Tongue (tissue), 1 donor: ENCODE measurements at regions not wholly inside any gene's neighbourhood (a gene's known extent, or its start where the extent isn't known, plus 50 kb on each side); places are given as distances from the start of the nearest gene placed in this dataset.

Source experiments
- DNase-seq: peaks from one replicate; pipeline ENCODE4 v3.0.0-alpha.2; 2015

DNA sequence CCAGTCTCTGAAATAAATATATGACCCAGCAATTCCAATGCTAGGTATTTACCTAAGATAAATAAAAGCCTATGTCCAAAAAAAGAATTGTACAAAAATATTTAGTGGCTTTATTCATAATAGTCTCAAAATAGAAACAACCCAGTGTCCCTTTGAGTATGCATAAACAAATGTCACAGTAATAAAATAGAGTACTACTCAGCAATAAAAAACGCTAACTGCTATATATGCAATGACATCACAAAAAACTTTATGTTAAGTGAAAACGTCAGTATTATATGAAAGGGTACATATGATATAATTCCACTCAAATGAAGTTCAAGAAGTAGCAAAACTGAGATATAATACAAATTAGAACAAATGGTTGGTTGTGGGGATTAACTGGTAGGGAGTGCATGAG is 286.5 kb upstream of the MAN1A1 start:
- DNase-seq, result no peak

- DNase-seq, result no peak
Observed at GRCh38 chr6:119633461-119633860, 283.9 kb upstream of the MAN1A1 start.

DNA sequence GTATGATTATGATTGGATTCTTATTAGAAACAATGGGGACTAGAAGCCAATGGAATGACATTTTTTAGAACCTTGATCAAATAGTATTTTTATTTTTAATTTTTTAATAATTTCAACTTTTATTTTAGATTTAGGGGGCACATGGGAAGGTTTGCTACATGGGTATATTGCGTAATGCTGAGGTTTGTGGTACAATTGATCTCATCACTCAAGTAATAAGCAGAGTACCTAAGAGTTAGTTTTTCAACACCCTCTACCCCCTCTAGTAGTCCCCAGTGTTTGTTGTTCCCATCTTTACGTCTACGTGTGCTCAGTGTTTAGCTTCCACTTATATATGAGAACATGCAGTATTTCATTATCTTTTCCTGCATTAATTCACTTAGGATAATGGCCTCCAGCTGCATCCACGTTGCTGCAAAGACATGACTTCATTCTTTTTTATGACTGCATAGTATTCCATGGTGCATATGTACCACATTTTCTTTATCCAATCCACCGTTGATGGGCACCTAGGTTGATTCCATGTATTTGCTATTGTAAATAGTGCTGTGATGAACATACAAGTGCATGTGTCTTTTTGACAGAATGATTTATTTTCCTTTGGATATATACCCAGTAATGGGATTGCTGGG is 281.1 kb upstream of the MAN1A1 start:
- DNase-seq, result no peak

GRCh38 chr6:119628691-119629594 is 279.4 kb upstream of the MAN1A1 start:
- DNase-seq, result no peak

GRCh38 chr6:119627908-119628669 is 278.5 kb upstream of the MAN1A1 start:
- DNase-seq, result no peak

GRCh38 chr6:119626884-119627619 is 277.5 kb upstream of the MAN1A1 start:
- DNase-seq, result peak; percentile 3

GRCh38 chr6:119620846-119621555 is 271.4 kb upstream of the MAN1A1 start:
- DNase-seq, result no peak

DNA sequence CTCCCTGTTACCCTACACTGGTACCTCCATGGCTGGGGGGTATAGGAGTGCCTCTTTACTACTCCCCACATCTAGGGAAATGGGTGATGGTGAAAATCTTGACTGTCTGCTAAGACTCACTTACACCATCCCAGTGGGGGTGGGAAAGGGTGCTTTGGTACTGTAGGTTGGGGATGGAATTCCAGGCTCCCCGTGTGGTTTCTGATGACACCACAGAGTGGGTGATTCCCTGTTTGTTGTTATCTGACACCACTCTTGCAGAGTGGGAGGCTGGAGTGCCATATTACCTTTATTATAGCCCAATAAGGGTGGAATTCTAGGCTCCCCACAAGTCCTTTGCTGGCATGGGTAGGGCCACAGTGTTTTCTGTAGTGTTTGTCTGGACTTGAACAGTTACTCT is 264.6 kb upstream of the MAN1A1 start:
- DNase-seq, result no peak

DNA sequence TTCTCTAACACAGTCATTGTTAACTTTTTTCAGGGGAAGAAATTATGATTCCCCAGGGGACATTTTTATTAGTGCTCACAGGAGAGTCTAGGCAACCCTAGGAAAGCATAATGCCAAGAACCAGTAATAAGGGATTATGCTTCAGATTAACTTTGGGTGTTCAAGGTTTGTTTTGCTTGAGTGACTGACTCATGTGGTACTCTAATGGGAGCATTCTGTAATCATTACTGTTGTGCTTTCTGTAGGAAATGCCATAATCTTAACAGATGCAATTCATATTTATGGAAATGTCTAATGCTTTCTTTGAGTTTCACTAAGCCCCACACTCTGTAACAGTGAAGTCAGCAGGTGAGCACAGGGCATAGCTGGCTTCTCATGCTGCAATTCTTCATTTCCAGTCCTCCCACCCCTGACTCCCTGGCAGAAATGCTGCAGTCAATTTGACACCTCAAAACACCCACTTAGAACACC is 263.4 kb upstream of the MAN1A1 start:
- no peak for DNase-seq

- no peak for DNase-seq
Observed at GRCh38 chr6:119612176-119612891, 262.8 kb upstream of the MAN1A1 start.

DNA sequence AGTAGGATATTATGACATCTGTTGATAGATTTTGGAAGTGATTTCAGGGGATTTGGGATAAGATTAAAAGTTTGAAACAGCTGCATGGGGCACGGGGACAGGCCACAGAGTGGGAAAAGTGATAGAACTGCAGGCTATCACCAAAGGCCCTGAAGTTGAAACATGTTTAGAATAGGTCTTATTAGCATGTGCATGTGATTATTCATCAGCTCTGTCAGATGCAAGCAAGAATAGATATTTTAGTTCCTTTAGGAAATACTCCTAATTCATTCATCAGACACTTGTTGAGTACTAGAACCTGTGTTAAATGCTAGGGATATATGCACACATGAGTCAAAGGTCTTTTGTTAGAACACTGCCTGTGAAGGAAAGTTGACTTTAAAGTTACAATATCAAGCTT is 261.2 kb upstream of the MAN1A1 start:
- DNase-seq, result no peak

- no peak for DNase-seq
Observed at GRCh38 chr6:119610265-119610664, 260.7 kb upstream of the MAN1A1 start.

DNA sequence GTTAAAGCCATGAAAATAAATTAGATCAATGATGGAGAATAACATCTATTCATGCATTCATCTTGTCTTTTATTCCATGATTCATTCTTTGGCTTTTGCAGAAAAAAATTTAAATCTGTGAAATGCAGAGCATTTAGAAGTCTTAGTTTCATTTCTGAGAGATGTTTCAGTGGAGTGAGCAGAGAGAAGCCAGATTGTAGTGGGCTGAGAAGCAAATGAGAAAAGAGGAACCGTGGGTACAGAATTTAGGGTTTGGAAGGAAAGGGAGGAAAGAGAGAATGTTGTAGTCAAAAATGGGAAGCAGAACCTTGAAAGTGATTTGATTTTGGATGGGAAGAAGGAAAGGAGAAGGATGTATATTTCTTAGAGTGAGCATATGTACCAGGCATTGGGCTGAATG is 260.3 kb upstream of the MAN1A1 start:
- no peak for DNase-seq

DNA sequence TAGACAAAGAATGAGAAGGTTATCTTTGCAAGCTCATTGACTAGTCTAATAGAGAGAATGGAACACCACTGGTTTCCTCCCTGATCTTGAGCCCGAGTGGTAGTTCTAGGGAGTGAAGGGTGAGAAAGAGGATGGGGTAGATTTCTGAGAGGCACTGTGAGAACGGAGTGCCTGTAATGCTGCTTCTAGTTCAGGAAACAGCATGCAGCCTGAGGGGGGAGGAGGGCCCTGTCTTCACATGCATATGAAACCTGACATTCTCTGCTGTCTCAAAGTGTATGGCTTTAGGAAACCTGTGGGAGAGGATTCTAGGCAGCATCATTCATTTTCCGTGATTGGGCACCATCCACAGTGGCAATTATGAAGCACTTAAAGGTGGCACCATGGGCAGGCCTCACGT is 259.4 kb upstream of the MAN1A1 start:
- no peak for DNase-seq

DNA sequence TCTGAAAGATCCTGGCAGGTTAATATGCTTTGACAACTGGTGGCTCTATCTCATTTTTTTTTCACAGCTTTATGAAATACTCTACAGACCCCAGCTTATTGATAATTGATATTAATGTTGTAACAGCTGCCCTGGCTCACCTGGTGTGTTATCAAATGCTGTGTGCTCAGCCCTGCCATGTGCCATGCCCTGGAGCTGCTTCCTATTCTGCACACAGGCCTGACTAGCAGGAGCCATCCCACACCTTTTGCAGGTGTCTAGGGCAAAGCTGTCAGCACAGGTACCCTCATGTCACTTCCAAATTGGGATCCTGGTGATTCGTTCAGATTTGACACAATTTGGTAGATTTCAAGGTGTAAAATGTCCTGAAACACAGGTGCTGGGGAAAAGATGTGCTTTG is 254.6 kb upstream of the MAN1A1 start:
- no peak for DNase-seq

GRCh38 chr6:119603501-119603900 is 253.9 kb upstream of the MAN1A1 start:
- no peak for DNase-seq

- no peak for DNase-seq
Observed at GRCh38 chr6:119602215-119603178, 252.9 kb upstream of the MAN1A1 start.

- no peak for DNase-seq
Observed at GRCh38 chr6:119598883-119599282, 249.3 kb upstream of the MAN1A1 start.

DNA sequence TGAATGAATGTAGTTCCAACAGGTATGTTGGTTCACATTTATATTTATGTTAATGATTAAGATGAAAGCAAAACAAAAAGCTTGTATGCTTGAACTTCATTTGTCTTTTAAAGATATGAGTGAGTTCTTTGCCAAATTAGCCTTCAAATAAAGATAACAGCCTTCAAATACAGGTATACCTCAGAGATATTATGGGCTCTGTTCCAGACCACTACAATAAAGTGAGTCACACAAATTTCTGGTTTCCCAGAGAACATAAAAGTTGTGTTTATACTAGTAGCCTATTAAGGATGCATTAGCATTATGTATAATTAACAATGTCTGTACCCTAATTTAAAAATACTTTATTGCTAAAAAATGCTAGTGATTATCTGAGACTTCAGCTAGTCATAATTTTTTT is 245.3 kb upstream of the MAN1A1 start:
- DNase-seq, result no peak

DNA sequence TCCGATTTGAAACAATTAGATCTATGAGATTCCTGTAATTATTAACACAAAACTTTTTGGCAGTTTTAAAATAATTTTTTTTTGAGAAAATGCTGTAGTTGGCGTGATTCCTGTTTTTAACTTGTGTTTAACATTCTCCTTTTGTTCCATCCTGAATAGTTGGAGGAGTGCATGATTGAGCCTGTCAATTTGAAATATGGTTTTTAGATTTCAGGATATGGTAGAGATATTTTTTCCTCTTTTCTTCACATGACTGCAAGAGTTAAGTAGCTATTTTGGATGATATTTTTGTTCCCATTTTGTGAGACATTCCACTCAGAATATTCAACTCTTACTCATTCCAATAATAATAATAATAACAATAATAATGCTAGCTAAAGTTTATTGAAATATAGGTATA is 241.7 kb upstream of the MAN1A1 start:
- no peak for DNase-seq
